ENCODE measurements at regions not wholly inside any gene's neighbourhood (a gene's known extent, or its start where the extent isn't known, plus 50 kb on each side); places are given as distances from the start of the nearest gene placed in this dataset.
A peak's percentile ranks its signal among the peaks of the same experiment; 100 is the strongest.

GRCh38 chr1:11596295-11596694 is 57.9 kb downstream of the FBXO2 start:
- Histone ChIP-seq H3K36me3 (no peaks in the 10 kb centered on the region), H3K4me1 (no peaks in the 10 kb centered on the region), H3K9me3 (replicated peaks) (no peaks in the 10 kb centered on the region), H3K27me3 (peaks cover 2% of the 10 kb centered on the region; the same call in 1 of the 2 replicates), H3K4me3 (no peak overlapping the region), H3K27ac (no peak overlapping the region)
- DNase-seq, result no peak

- no peaks in the 10 kb centered on the region for H3K36me3 ChIP-seq
- peaks cover 2% of the 10 kb centered on the region; the same call in 1 of the 2 replicates for H3K27me3 ChIP-seq
- no peak overlapping the region for H3K4me3 ChIP-seq
- H3K27ac ChIP-seq, result no peak overlapping the region
- no peak for DNase-seq
- no peaks in the 10 kb centered on the region for H3K4me1 ChIP-seq
- no peaks in the 10 kb centered on the region for H3K9me3 ChIP-seq (replicated peaks)
These were observed 58.9 kb downstream of the FBXO2 start for GRCh38 chr1:11595285-11595684.

DNA sequence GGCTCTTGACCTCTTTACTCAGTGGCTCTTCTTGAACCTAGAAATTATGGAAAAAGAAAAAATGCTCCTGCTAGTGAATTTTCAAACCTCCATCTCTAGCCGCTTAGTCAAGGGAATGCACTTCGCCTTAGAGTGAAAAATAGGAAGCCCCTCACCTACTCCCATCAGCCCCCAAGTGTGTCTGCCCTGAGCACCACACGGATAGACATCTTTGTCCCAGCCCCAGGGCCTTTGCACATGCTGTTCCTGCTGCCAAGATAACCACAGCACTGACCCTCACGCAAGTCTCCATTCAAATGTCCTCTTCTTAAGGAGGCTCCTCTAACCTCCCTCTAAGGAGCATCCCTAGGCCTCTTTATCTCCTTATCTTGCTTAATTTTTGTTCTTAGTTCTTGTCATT is 59.6 kb downstream of the FBXO2 start:
- H3K36me3 ChIP-seq, result no peaks in the 10 kb centered on the region
- H3K27me3 ChIP-seq, result peaks cover 2% of the 10 kb centered on the region; the same call in 1 of the 2 replicates
- no peak for DNase-seq
- no peak overlapping the region for H3K27ac ChIP-seq
- no peak overlapping the region for H3K4me3 ChIP-seq
- H3K9me3 ChIP-seq (replicated peaks), result no peaks in the 10 kb centered on the region
- H3K4me1 ChIP-seq, result no peaks in the 10 kb centered on the region

GRCh38 chr1:11594222-11594621 is 60.0 kb downstream of the FBXO2 start:
- Histone ChIP-seq H3K4me3 (no peak overlapping the region), H3K9me3 (replicated peaks) (no peaks in the 10 kb centered on the region), H3K4me1 (no peaks in the 10 kb centered on the region), H3K27ac (no peak overlapping the region), H3K27me3 (peaks cover 1% of the 10 kb centered on the region; the same call in 1 of the 2 replicates), H3K36me3 (no peaks in the 10 kb centered on the region)
- DNase-seq, result no peak

DNA sequence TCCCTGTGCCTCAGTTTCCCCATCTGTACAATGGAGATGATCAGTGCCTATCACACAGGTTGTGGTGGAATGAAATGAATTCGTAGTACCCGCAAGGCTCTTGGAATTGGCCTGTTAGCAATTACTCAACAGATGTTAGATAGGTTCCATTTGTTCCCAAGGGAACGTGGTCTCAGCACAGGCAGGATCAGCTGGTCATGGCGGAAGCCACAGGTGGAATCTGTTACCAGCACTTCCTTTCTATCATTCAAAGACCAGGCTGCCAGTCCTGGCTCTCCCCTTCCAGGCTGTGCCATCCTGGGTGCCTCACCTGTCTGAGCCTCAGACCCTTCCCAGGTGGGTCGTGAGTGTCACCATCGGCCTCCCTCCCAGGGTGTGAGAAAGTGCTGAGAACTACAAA is 61.5 kb downstream of the FBXO2 start:
- Histone ChIP-seq H3K4me1 (no peaks in the 10 kb centered on the region), H3K27me3 (no peaks in the 10 kb centered on the region; the same call in 1 of the 2 replicates), H3K4me3 (no peak overlapping the region), H3K36me3 (no peaks in the 10 kb centered on the region), H3K9me3 (replicated peaks) (no peaks in the 10 kb centered on the region), H3K27ac (no peak overlapping the region)
- peak in 1 of 2 experiments; percentile 26 for DNase-seq

DNA sequence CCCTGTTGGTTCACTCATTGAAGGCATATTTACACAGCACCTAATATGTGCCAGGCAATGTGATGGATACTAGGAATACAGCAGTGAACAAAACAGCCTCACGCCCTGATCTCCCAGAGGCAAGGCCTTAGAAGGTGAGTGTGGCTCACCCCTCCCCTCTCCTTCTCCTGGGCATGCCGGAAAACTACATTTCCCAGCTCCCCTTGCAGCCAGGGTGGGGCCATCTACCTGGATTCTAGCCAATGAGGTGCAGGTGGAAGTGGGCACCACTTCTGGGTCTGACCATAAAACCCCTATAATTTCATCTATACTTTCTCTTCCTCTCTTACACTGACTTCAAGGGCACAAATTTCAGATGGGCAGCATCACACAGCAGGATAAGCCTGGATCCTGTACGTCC is 63.8 kb downstream of the FBXO2 start:
- Histone ChIP-seq H3K27ac (no peak overlapping the region), H3K4me3 (no peak overlapping the region), H3K27me3 (no peaks in the 10 kb centered on the region), H3K4me1 (no peaks in the 10 kb centered on the region), H3K36me3 (no peaks in the 10 kb centered on the region), H3K9me3 (replicated peaks) (no peaks in the 10 kb centered on the region)
- DNase-seq, result no peak
